ENCODE measurements at regions not wholly inside any gene's neighbourhood (a gene's known extent, or its start where the extent isn't known, plus 50 kb on each side); places are given as distances from the start of the nearest gene placed in this dataset.
"Not testable (repeated sequence)": the region's sequence is repeated elsewhere in the genome, so short reads cannot be mapped to it uniquely, and the experiment has no call there.

GRCh38 chr2:41334159-41334558 is 713.7 kb upstream of the PKDCC start:
- DNase-seq (ENCODE audit: low read depth): no peak
- TF ChIP-seq, protein P1, sequence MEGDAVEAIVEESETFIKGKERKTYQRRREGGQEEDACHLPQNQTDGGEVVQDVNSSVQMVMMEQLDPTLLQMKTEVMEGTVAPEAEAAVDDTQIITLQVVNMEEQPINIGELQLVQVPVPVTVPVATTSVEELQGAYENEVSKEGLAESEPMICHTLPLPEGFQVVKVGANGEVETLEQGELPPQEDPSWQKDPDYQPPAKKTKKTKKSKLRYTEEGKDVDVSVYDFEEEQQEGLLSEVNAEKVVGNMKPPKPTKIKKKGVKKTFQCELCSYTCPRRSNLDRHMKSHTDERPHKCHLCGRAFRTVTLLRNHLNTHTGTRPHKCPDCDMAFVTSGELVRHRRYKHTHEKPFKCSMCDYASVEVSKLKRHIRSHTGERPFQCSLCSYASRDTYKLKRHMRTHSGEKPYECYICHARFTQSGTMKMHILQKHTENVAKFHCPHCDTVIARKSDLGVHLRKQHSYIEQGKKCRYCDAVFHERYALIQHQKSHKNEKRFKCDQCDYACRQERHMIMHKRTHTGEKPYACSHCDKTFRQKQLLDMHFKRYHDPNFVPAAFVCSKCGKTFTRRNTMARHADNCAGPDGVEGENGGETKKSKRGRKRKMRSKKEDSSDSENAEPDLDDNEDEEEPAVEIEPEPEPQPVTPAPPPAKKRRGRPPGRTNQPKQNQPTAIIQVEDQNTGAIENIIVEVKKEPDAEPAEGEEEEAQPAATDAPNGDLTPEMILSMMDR (IDR thresholded peaks at IDR 0.05; ENCODE audit: insufficient read depth, low read depth, low read length, missing control alignments): no peak

DNA sequence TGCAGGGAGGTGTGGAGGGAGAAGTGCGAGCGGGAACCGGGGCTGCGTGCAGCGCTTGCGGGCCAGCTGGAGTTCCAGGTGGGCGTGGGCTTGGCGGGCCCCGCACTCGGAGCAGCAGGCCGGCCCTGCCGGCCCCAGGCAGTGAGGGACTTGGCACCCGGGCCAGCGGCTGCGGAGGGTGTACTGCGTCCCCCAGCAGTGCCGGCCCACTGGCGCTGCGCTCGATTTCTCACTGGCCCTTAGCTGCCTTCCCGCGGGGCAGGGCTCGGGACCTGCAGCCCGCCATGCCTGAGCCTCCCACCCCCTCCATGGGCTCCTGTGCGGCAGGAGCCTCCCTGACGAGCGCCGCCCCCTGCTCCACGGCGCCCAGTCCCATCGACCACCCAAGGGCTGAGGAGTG is 712.2 kb upstream of the PKDCC start:
- not testable (repeated sequence) for H3K4me3 ChIP-seq (ENCODE audit: low read length); DNase-seq (ENCODE audit: low read depth)

More at GRCh38 chr2:41334159-41334558, 713.7 kb upstream of the PKDCC start:
- H3K4me3 ChIP-seq (ENCODE audit: low read length): no peak overlapping the region

- TF ChIP-seq, protein P1 (IDR thresholded peaks at IDR 0.05; ENCODE audit: insufficient read depth, low read depth, low read length, missing control alignments): no peak
- DNase-seq (ENCODE audit: low read depth): no peak
- H3K4me3 ChIP-seq (ENCODE audit: low read length): no peak overlapping the region
These were observed 709.9 kb upstream of the PKDCC start for GRCh38 chr2:41337956-41338355.

GRCh38 chr2:41344529-41344928 is 703.3 kb upstream of the PKDCC start:
- no peak for DNase-seq (ENCODE audit: low read depth)
- TF ChIP-seq, protein P1 (IDR thresholded peaks at IDR 0.05; ENCODE audit: insufficient read depth, low read depth, low read length, missing control alignments): no peak
- H3K4me3 ChIP-seq (ENCODE audit: low read length): no peak overlapping the region

GRCh38 chr2:41353060-41353459 is 694.8 kb upstream of the PKDCC start:
- TF ChIP-seq, protein P1 (IDR thresholded peaks at IDR 0.05; ENCODE audit: insufficient read depth, low read depth, low read length, missing control alignments): no peak
- H3K4me3 ChIP-seq (ENCODE audit: low read length): no peak overlapping the region
- DNase-seq (ENCODE audit: low read depth): no peak

GRCh38 chr2:41355794-41356193 is 692.0 kb upstream of the PKDCC start:
- TF ChIP-seq, protein P1 (IDR thresholded peaks at IDR 0.05; ENCODE audit: insufficient read depth, low read depth, low read length, missing control alignments): no peak
- DNase-seq (ENCODE audit: low read depth): no peak
- H3K4me3 ChIP-seq (ENCODE audit: low read length): no peak overlapping the region

GRCh38 chr2:41364842-41365241 is 683.0 kb upstream of the PKDCC start:
- TF ChIP-seq, protein P1 (IDR thresholded peaks at IDR 0.05; ENCODE audit: insufficient read depth, low read depth, low read length, missing control alignments): no peak
- DNase-seq (ENCODE audit: low read depth): no peak
- H3K4me3 ChIP-seq (ENCODE audit: low read length): no peak overlapping the region
